ENCODE measurements at regions not wholly inside any gene's neighbourhood (a gene's known extent, or its start where the extent isn't known, plus 50 kb on each side); places are given as distances from the start of the nearest gene placed in this dataset.

GRCh38 chr6:40326714-40327421 lies 260.3 kb downstream of the LRFN2 start:
- TF ChIP-seq CTCF (conservative IDR thresholded peaks at IDR 0.05; ENCODE audit: low read depth, low read length) (no peak), POLR2A (IDR thresholded peaks at IDR 0.05; ENCODE audit: low read depth, low read length) (no peak), RAD21 (IDR thresholded peaks at IDR 0.05; ENCODE audit: low read length) (no peak), BHLHE40 (IDR thresholded peaks at IDR 0.05; ENCODE audit: low read depth, low read length) (no peak), SMC3 (IDR thresholded peaks at IDR 0.05; ENCODE audit: low read depth, low read length) (no peak), MAZ (IDR thresholded peaks at IDR 0.05; ENCODE audit: borderline replicate concordance, low read depth, low read length) (no peak), USF2 (IDR thresholded peaks at IDR 0.05; ENCODE audit: low read depth, low read length) (no peak), RCOR1 (IDR thresholded peaks at IDR 0.05; ENCODE audit: insufficient replicate concordance, low read length) (no peak), NFE2L2 (IDR thresholded peaks at IDR 0.05; ENCODE audit: low read depth, low read length) (no peak), RFX5 (IDR thresholded peaks at IDR 0.05; ENCODE audit: low read depth, low read length) (no peak), CHD1 (IDR thresholded peaks at IDR 0.05; ENCODE audit: low read depth, low read length) (no peak), MAFK (IDR thresholded peaks at IDR 0.05; ENCODE audit: low read depth, low read length) (no peak), CEBPB (IDR thresholded peaks at IDR 0.05; ENCODE audit: low read depth, low read length) (no peak)

Measured in IMR-90 (cell line).